ENCODE measurements at regions not wholly inside any gene's neighbourhood (a gene's known extent, or its start where the extent isn't known, plus 50 kb on each side); places are given as distances from the start of the nearest gene placed in this dataset.

DNA sequence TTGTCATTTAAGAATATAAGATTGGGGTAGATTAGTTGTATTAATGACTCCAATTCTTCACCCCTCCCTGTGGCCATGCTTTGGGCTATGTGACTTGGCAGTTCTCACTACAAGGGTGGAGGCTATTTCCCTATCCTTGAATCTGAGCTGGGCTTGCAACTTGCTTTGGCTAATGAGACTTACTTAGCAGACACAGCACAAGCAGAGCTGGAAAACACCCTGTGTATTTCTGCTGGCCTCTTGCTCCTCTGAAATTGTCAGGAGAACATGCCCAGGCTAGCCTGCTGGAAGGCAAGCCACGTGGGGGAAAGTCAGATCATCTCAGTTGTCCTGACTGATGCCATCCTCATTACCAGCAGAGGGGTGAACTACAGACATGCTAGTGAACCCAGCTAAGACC, 126.5 kb upstream of the HDGFL1 start:
- TF ChIP-seq, protein P1, sequence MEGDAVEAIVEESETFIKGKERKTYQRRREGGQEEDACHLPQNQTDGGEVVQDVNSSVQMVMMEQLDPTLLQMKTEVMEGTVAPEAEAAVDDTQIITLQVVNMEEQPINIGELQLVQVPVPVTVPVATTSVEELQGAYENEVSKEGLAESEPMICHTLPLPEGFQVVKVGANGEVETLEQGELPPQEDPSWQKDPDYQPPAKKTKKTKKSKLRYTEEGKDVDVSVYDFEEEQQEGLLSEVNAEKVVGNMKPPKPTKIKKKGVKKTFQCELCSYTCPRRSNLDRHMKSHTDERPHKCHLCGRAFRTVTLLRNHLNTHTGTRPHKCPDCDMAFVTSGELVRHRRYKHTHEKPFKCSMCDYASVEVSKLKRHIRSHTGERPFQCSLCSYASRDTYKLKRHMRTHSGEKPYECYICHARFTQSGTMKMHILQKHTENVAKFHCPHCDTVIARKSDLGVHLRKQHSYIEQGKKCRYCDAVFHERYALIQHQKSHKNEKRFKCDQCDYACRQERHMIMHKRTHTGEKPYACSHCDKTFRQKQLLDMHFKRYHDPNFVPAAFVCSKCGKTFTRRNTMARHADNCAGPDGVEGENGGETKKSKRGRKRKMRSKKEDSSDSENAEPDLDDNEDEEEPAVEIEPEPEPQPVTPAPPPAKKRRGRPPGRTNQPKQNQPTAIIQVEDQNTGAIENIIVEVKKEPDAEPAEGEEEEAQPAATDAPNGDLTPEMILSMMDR (conservative IDR thresholded peaks at IDR 0.05; ENCODE audit: low read depth in 2 of 2): no peak
- TF ChIP-seq POLR2AphosphoS5 (IDR thresholded peaks at IDR 0.05; ENCODE audit: low read depth) (no peak), STAT1 (IDR thresholded peaks at IDR 0.05; ENCODE audit: unreplicated experiment) (no peak), ZNF114 (CRISPR knock-in tag; IDR thresholded peaks at IDR 0.05) (no peak), CREB1 (CRISPR knock-in tag; IDR thresholded peaks at IDR 0.05; ENCODE audit: low read depth) (no peak), EZH2 (IDR thresholded peaks at IDR 0.05; ENCODE audit: low read depth, unreplicated experiment) (no peak), NANOG (IDR thresholded peaks at IDR 0.05; ENCODE audit: borderline replicate concordance) (no peak)
- TF ChIP-seq, protein P2, sequence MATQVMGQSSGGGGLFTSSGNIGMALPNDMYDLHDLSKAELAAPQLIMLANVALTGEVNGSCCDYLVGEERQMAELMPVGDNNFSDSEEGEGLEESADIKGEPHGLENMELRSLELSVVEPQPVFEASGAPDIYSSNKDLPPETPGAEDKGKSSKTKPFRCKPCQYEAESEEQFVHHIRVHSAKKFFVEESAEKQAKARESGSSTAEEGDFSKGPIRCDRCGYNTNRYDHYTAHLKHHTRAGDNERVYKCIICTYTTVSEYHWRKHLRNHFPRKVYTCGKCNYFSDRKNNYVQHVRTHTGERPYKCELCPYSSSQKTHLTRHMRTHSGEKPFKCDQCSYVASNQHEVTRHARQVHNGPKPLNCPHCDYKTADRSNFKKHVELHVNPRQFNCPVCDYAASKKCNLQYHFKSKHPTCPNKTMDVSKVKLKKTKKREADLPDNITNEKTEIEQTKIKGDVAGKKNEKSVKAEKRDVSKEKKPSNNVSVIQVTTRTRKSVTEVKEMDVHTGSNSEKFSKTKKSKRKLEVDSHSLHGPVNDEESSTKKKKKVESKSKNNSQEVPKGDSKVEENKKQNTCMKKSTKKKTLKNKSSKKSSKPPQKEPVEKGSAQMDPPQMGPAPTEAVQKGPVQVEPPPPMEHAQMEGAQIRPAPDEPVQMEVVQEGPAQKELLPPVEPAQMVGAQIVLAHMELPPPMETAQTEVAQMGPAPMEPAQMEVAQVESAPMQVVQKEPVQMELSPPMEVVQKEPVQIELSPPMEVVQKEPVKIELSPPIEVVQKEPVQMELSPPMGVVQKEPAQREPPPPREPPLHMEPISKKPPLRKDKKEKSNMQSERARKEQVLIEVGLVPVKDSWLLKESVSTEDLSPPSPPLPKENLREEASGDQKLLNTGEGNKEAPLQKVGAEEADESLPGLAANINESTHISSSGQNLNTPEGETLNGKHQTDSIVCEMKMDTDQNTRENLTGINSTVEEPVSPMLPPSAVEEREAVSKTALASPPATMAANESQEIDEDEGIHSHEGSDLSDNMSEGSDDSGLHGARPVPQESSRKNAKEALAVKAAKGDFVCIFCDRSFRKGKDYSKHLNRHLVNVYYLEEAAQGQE (IDR thresholded peaks at IDR 0.05; ENCODE audit: unreplicated experiment): no peak
- TF ChIP-seq, protein P3, sequence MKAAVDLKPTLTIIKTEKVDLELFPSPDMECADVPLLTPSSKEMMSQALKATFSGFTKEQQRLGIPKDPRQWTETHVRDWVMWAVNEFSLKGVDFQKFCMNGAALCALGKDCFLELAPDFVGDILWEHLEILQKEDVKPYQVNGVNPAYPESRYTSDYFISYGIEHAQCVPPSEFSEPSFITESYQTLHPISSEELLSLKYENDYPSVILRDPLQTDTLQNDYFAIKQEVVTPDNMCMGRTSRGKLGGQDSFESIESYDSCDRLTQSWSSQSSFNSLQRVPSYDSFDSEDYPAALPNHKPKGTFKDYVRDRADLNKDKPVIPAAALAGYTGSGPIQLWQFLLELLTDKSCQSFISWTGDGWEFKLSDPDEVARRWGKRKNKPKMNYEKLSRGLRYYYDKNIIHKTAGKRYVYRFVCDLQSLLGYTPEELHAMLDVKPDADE (IDR thresholded peaks at IDR 0.05): no peak

Measured in GM23338 (cell line).